GM12874 (cell line): ENCODE measurements at regions not wholly inside any gene's neighbourhood (a gene's known extent, or its start where the extent isn't known, plus 50 kb on each side); places are given as distances from the start of the nearest gene placed in this dataset.

Experiments
- CTCF ChIP-seq: IDR thresholded peaks from 2 replicates; pipeline ENCODE4 v1.5.1; 2011; ENCODE audit warnings: low read depth, mild to moderate bottlenecking, control low read depth, low read length, moderate library complexity; ENCODE audit not compliant: insufficient read depth

DNA sequence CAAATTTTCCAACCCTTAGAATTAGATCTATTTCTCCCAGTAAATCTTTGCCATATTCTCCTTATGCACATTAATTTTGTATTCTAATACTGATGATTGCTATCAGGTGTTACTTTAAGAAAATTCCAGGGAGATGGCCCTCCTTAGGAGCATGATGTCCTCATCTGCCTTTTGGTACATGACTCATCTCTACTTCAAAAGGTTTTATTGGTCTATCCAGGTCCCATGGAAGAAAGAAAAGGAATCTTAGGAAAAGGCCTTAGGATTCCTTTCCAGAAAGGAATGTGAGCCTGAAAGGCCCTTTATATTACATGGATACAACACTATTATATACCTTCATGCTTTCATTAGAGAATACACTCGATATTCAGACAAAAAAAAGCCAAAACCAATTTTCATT is 968.2 kb downstream of the STIM2 start:
- TF ChIP-seq CTCF = no peak

- no peak for TF ChIP-seq CTCF
Observed at GRCh38 chr4:27830251-27830650, 969.6 kb downstream of the STIM2 start.

GRCh38 chr4:27835851-27836250 is 975.2 kb downstream of the STIM2 start:
- TF ChIP-seq CTCF = no peak

- no peak for TF ChIP-seq CTCF
Observed at GRCh38 chr4:27836523-27836922, 975.9 kb downstream of the STIM2 start.

DNA sequence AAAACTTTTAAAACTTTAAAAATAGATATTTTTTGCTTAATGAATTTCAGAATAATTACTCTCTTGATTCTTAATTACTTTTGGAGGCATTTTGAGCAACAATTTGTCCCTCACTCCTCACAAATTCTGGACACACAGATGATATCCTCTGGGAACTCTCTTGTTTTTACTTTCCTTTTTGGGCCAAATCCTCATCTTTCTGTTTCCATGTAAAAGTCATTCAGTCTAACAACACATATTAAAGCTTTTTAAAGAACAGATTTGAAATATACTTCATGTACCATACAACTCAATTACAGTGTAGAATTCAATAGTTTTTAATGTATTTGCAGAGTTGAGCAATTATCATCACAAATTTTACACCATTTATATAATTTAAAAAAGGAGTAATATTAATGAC is 983.1 kb downstream of the STIM2 start:
- no peak for TF ChIP-seq CTCF

DNA sequence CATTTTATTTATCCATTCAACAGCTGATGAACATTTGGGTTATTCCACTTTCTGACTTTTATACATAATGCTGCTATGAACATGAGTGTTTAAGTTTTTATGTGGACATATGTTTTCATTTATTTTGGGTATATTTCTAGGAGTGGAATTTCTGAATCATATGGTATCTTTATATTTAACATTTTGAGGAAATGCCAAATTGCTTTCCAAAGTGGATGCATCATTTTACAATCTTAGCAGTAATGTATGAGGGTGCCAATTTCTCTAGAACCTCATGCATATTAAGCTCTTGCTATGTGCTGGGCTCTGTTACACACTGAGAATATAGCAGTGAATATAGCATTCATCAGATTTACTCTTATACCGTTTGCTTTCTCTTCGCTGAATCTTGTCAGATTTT is 983.7 kb downstream of the STIM2 start:
- TF ChIP-seq CTCF = no peak

- TF ChIP-seq CTCF = no peak
Observed at GRCh38 chr4:27846951-27847350, 986.3 kb downstream of the STIM2 start.

GRCh38 chr4:27861381-27861787 is 1000.7 kb downstream of the STIM2 start:
- TF ChIP-seq CTCF = 0 out of 2 replicates have a peak, but pooled peaks have one; percentile 17
